Endometrial microvascular endothelial cells (primary cell): ENCODE measurements at regions not wholly inside any gene's neighbourhood (a gene's known extent, or its start where the extent isn't known, plus 50 kb on each side); places are given as distances from the start of the nearest gene placed in this dataset.

Experiments
- in situ Hi-C: cut with HindIII; loops from 2 replicates; pipeline ENCODE4 v1.10.0; 2017; ENCODE audit warnings: low sequenced_read_pairs, low pct_unique_long_range_greater_than_20kb; ENCODE audit errors: inconsistent ontology term

GRCh38 chr6:26205625-26206574 is 118.7 kb downstream of the HFE start:
- in situ Hi-C loops = no loop called here

GRCh38 chr6:26206868-26207801 is 119.9 kb downstream of the HFE start:
- in situ Hi-C loops = no loop called here

- in situ Hi-C loops = no loop called here
Measured at GRCh38 chr6:26211963-26212362, 124.7 kb downstream of the HFE start.

DNA sequence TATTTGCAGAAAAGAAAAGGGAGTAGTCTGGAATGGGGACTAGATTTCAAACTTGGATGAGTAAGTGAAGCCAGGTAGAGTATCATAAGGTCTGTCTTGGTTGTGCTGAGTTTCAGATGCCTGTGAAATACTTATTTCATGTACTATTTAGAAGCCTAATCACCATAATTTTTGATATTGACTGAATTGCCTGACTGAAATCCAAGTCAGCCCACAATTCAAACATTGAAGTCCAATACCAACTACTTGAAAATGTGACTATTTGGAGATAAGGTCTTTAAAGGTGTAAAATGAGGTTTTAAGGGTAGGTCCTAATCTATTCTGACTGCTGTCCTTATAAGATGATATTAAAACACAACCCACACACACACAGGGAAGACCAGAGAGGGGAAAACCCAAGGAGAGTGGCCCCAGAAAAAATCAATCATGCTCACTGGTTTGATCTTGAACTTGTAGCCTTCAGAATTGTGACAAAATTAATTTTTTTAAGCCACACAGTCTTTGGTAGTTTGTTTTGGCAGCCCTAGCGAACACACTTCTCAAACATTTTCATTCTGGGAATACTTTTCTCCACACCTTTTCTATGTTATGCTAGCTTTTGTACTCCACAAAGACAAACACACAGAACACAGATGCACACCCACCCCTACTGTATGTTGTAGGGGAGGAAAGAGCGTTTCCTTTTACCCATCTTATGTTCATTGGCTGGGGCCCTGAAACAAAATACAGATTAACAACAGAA is 126.3 kb downstream of the HFE start:
- in situ Hi-C loops = no loop called here

DNA sequence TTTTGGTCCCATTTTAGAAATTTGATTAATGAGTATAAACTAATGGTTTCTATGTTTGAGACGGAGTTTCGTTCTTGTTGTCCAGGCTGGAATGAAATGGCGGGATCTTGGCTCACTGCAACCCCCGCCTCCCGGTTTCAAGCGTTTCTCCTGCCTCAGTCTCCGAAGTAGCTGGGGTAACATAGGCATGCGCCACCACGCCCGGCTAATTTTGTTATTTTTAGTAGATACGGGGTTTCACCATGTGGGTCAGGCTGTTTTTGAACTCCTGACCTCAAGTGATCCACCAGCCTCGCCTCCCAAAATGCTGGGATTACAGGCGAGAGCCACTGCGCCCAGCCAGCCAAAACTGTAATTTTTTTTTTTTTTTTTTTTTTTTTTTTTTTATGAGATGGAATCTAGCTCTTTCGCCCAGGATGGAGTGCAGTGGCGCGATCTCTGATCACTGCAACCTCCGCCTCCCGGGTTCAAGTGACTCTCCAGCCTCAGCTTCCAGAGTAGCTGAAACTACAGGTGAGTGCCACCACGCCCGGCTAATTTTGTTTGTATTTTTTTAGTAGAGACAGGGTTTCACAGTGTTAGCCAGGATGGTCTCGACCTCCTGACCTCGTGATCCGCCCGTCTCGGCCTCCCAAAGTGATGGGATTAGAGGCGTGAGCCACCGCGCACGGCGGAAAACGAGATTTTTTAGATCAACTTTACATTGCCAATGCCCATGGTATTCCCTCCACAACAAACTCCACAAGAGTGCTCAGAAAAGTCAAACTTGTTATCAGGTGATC is 127.8 kb downstream of the HFE start:
- in situ Hi-C loops = no loop called here

GRCh38 chr6:26215585-26216358 is 128.5 kb downstream of the HFE start:
- in situ Hi-C loops = no loop called here

GRCh38 chr6:26216359-26216885 is 129.2 kb downstream of the HFE start:
- in situ Hi-C loops = no loop called here

GRCh38 chr6:26216886-26217713 is 129.9 kb downstream of the HFE start:
- in situ Hi-C loops = no loop called here

DNA sequence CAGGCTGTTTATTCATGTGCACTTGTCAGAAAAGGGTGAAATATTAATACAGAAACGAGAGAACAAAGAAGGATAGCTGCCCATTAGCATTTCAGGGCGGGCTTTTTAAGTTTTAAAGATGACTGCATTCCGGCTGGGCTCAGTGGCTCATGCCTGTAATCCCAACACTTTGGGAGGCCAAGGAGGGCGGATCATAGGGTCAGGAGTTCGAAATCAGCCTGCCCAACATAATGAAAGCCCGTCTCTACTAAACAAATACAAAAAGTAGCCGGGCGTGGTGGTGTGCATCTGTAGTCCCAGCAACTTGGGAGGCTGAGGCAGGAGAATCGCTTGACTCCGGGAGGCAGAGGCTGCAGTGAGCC is 130.5 kb downstream of the HFE start:
- in situ Hi-C loops = no loop called here

GRCh38 chr6:26218824-26219223 is 131.6 kb downstream of the HFE start:
- in situ Hi-C loops = no loop called here

GRCh38 chr6:26220145-26220970 is 133.1 kb downstream of the HFE start:
- in situ Hi-C loops = no loop called here

DNA sequence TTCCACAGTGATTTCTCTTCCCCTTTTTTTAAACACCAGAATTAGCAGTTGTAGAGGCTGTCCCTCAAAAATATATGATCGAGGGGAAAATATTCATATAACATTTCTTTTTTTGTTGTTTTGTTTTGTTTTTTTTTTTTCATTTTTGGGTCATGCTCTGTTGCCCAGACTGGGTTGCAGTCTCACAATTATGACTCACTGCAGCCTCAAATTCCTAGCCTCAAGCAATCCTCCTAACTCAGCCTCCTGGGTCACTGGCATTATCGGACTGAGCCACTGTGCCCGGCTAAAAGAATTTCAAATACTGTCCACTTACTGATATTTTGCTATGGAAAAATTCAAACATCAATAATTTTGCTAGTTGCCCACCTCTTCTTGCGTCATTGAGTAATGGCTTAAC is 134.0 kb downstream of the HFE start:
- in situ Hi-C loops = no loop called here

GRCh38 chr6:26222571-26222970 is 135.3 kb downstream of the HFE start:
- in situ Hi-C loops = no loop called here

DNA sequence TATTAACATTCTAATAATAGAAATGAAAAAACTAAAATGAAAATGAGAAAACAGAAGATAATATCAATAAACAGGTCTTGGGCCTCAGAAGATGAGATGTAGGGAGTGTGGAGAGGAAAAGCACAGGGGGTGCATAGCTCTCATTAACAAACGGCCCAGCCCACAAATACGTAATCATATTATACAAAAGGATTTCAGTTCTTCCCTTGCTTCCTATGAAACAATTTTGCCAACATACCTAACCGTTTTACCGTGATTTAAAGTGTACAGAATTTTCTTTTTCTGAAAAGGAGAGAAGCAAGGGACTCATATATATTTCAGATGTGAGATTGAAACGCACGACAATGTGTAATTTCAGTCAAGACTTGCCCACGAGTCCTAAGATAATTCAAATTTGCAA is 136.0 kb downstream of the HFE start:
- in situ Hi-C loops = no loop called here

DNA sequence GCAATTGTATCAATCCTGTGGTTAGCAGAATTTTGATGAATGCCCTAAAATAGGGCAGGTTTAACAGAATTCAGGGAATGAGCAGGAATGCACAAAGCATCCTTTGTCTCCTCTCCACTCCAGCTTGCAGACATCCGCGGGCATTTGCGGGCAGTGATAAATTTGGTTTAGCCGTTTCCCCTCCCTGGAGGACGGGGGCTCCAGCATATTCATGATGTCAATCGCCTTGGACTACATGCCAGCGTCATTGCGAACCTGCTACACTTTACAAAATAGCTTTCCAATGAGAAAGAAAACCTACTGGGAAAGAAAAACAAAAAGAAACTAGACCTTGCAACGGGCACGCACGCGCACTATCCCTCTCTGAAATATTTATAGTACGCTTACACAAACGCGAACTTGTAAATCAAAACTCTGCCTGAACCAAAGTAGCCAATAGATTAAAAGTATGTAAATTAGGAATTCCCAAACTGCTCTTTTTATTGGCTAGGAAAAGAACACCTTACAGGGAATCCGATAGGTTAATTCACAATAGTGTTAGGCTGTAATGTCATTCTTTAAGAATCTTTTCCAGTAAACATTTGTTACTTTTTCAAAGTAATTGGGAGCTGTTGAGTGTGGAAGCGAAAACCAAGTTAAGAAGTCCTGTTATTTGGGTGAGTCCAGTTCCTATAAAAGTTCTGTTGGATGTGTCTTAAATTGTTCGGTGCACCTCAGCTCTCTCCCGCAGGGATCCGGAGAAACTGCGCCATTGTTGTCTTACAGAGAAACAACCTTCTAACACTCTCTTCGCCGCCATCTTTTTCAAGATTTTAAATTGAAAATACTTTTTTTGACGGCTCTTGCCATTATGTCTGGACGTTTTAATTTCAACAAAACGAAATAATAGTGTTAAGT is 136.7 kb downstream of the HFE start:
- in situ Hi-C loops = no loop called here
